ENCODE measurements at regions not wholly inside any gene's neighbourhood (a gene's known extent, or its start where the extent isn't known, plus 50 kb on each side); places are given as distances from the start of the nearest gene placed in this dataset.

GRCh38 chr2:181779288-181780021, 99.1 kb upstream of the NEUROD1 start:
- no peaks in the 10 kb centered on the region; a peak in 1 of 4 replicates for H3K27me3 ChIP-seq (replicated peaks in 1 of 2; ENCODE audit: control insufficient read depth in 2 of 2, insufficient read depth in 2 of 2, low read length in 1 of 2)
- DNase-seq (ENCODE audit: low read depth, low spot score) (no peak), FAIRE-seq (no peak), ATAC-seq (peak; percentile 64)
- CTCF ChIA-PET, result interaction anchor here (1.0 kb wide), 1 partner anchor 37 kb away, joined by 4 read pairs; no protein-coding TSS in a partner anchor
- SMC1A ChIA-PET (ENCODE audit: uncharacterized antibody, unreplicated experiment), result interaction anchor here (0.9 to 1.3 kb wide), 3 partner anchors 8 to 64 kb away, joined by 3 read pairs; no protein-coding TSS in a partner anchor
- RAD21 ChIA-PET (ENCODE audit: unreplicated experiment), result interaction anchor here (0.8 kb wide), 1 partner anchor 65 kb away, joined by 3 read pairs; no protein-coding TSS in a partner anchor
- H3K79me2 ChIP-seq (ENCODE audit: control insufficient read depth, insufficient read depth, low read length), result no peaks in the 10 kb centered on the region
- in situ Hi-C loops (cut with MboI), result no loop called here
- POLR2A ChIA-PET, result no interaction called here
- H2AFZ ChIP-seq (ENCODE audit: control insufficient read depth, low read depth, low read length), result no peak overlapping the region
- no peak overlapping the region for H3K4me3 ChIP-seq
- no peaks in the 10 kb centered on the region for H4K20me1 ChIP-seq (ENCODE audit: control insufficient read depth, insufficient read depth)
- intact Hi-C loops (cut with micrococcal nuclease; ENCODE audit: unreplicated experiment), result no loop called here
- H3K9me3 ChIP-seq (replicated peaks; ENCODE audit: control insufficient read depth, insufficient read depth, low read length), result no peaks in the 10 kb centered on the region
- H3K27ac ChIP-seq (ENCODE audit: control insufficient read depth, insufficient read depth), result no peak overlapping the region
- no peaks in the 10 kb centered on the region for H3K4me1 ChIP-seq (ENCODE audit: control insufficient read depth, insufficient read depth, low read length)
- TF ChIP-seq GABPA (IDR thresholded peaks at IDR 0.05; ENCODE audit: low read depth) (no peak), EP300 (IDR thresholded peaks at IDR 0.05; ENCODE audit: borderline replicate concordance in 1 of 2, control insufficient read depth in 1 of 2, low read depth in 2 of 2, low read length in 2 of 2) (0 out of 4 replicates have a peak, but pooled peaks of 1 of the 2 experiments have one; percentile 10), BCLAF1 (IDR thresholded peaks at IDR 0.05) (no peak), ZNF592 (IDR thresholded peaks at IDR 0.05) (no peak), ATF2 (IDR thresholded peaks at IDR 0.05; ENCODE audit: low read length) (no peak), HCFC1 (IDR thresholded peaks at IDR 0.05; ENCODE audit: low read length) (no peak), ETV6 (conservative IDR thresholded peaks at IDR 0.05 in 1 of 2, IDR thresholded peaks at IDR 0.05 in 1 of 2; ENCODE audit: borderline replicate concordance in 1 of 2, low read depth in 1 of 2) (no peak), NKRF (conservative IDR thresholded peaks at IDR 0.05) (no peak), NR2C1 (IDR thresholded peaks at IDR 0.05) (no peak), MTA2 (IDR thresholded peaks at IDR 0.05; ENCODE audit: low read depth) (0 out of 2 replicates have a peak, but pooled peaks have one; percentile 18)
- 41% methylated on average over 2 of the region's 2 CpGs for WGBS (ENCODE audit: insufficient coverage, insufficient replicate concordance, low lambda C conversion rate, missing lambda C conversion rate)
- H3K4me2 ChIP-seq (ENCODE audit: control insufficient read depth, insufficient read depth), result no peak overlapping the region
- no peaks in the 10 kb centered on the region for H3K36me3 ChIP-seq (ENCODE audit: control insufficient read depth in 2 of 2, insufficient read depth in 2 of 2, low read length in 1 of 2)
- BruUV-seq (replicated peaks), result no TSS peak
- H3K9ac ChIP-seq (ENCODE audit: control insufficient read depth, insufficient read depth, low read length), result no peak overlapping the region

Data from GM12878 (cell line).